RWPE2 (cell line): ENCODE measurements at regions not wholly inside any gene's neighbourhood (a gene's known extent, or its start where the extent isn't known, plus 50 kb on each side); places are given as distances from the start of the nearest gene placed in this dataset.
"Not testable (repeated sequence)": the region's sequence is repeated elsewhere in the genome, so short reads cannot be mapped to it uniquely, and the experiment has no call there.

Experiments
- ATAC-seq: fragments of 200-7000 bp; cut with Tn5 transposase; 3 replicates; pipeline ENCODE4 v1.9.1; 2021; ENCODE audit warnings: low read depth
- DNase-seq: peaks from one replicate; pipeline ENCODE4 v3.0.0-alpha.2; 2020; ENCODE audit warnings: low spot score
- H3K27ac ChIP-seq: fragments of 450-650 bp; 2 replicates; pipeline ENCODE4 v1.5.1; 2017; ENCODE audit warnings: mild to moderate bottlenecking; ENCODE audit not compliant: poor library complexity, severe bottlenecking
- H3K27me3 ChIP-seq: fragments of 250-450 bp; sonication (Bioruptor Pico); 2 replicates; pipeline ENCODE4 v1.5.1; 2021; ENCODE audit warnings: mild to moderate bottlenecking, moderate library complexity; ENCODE audit not compliant: insufficient read depth, poor library complexity, severe bottlenecking
- H3K36me3 ChIP-seq: fragments of 250-450 bp; sonication (Bioruptor Pico); 2 replicates; pipeline ENCODE4 v1.5.1; 2020; ENCODE audit warnings: low read depth, mild to moderate bottlenecking, moderate library complexity
- H3K4me1 ChIP-seq: fragments of 250-450 bp; sonication (Bioruptor Pico); 2 replicates; pipeline ENCODE4 v1.5.1; 2021; ENCODE audit warnings: mild to moderate bottlenecking, moderate library complexity; ENCODE audit not compliant: insufficient read depth, poor library complexity, severe bottlenecking
- H3K4me3 ChIP-seq: fragments of 250-450 bp; sonication (Bioruptor Pico); 2 replicates; pipeline ENCODE4 v1.5.1; 2021; ENCODE audit warnings: mild to moderate bottlenecking, moderate library complexity; ENCODE audit not compliant: severe bottlenecking
- H3K9me3 ChIP-seq: fragments of 250-450 bp; sonication (Bioruptor Pico); 2 replicates; pipeline ENCODE4 v1.5.1; 2021; ENCODE audit warnings: mild to moderate bottlenecking, moderate library complexity; ENCODE audit not compliant: severe bottlenecking
- CTCF ChIP-seq: fragments of 450-650 bp; IDR thresholded peaks from one replicate; pipeline ENCODE4 v1.5.1; 2017; ENCODE audit warnings: mild to moderate bottlenecking, moderate library complexity; ENCODE audit not compliant: poor library complexity, severe bottlenecking

GRCh38 chr4:82124365-82124764, 249.4 kb downstream of the HNRNPD start:
- DNase-seq (no peak), ATAC-seq (no peak)
- H3K9me3 ChIP-seq, result no peaks in the 10 kb centered on the region
- no peaks in the 10 kb centered on the region for H3K36me3 ChIP-seq
- no peaks in the 10 kb centered on the region for H3K27me3 ChIP-seq
- H3K4me3 ChIP-seq, result no peak overlapping the region
- no peaks in the 10 kb centered on the region for H3K4me1 ChIP-seq
- no peak for TF ChIP-seq CTCF
- no peak overlapping the region for H3K27ac ChIP-seq

- ATAC-seq, result no peak
Measured at GRCh38 chr4:82123934-82124333, 249.9 kb downstream of the HNRNPD start.

GRCh38 chr4:82115183-82115582, 258.6 kb downstream of the HNRNPD start:
- not testable (repeated sequence) for H3K4me1 ChIP-seq, DNase-seq, H3K4me3 ChIP-seq, H3K27ac ChIP-seq, H3K36me3 ChIP-seq, H3K27me3 ChIP-seq, ATAC-seq, H3K9me3 ChIP-seq

More at GRCh38 chr4:82123934-82124333, 249.9 kb downstream of the HNRNPD start:
- DNase-seq, result no peak
- no peak overlapping the region for H3K4me3 ChIP-seq
- TF ChIP-seq CTCF, result no peak
- no peaks in the 10 kb centered on the region for H3K27me3 ChIP-seq
- H3K36me3 ChIP-seq, result no peaks in the 10 kb centered on the region
- H3K9me3 ChIP-seq, result no peaks in the 10 kb centered on the region
- no peak overlapping the region for H3K27ac ChIP-seq
- H3K4me1 ChIP-seq, result no peaks in the 10 kb centered on the region

GRCh38 chr4:82108506-82108905, 265.3 kb downstream of the HNRNPD start:
- H3K36me3 ChIP-seq, result no peaks in the 10 kb centered on the region
- no peak overlapping the region for H3K4me3 ChIP-seq
- DNase-seq (no peak), ATAC-seq (no peak)
- no peak for TF ChIP-seq CTCF
- no peaks in the 10 kb centered on the region for H3K27me3 ChIP-seq
- no peaks in the 10 kb centered on the region for H3K4me1 ChIP-seq
- H3K27ac ChIP-seq, result no peak overlapping the region
- H3K9me3 ChIP-seq, result no peaks in the 10 kb centered on the region

GRCh38 chr4:82104578-82104977, 269.2 kb downstream of the HNRNPD start:
- Histone ChIP-seq H3K9me3 (no peaks in the 10 kb centered on the region), H3K27ac (no peak overlapping the region), H3K4me1 (no peaks in the 10 kb centered on the region), H3K36me3 (no peaks in the 10 kb centered on the region), H3K4me3 (no peak overlapping the region), H3K27me3 (no peaks in the 10 kb centered on the region)
- DNase-seq (no peak), ATAC-seq (no peak)
- TF ChIP-seq CTCF, result no peak
